NCI-H774 (cell line): ENCODE measurements at regions not wholly inside any gene's neighbourhood (a gene's known extent, or its start where the extent isn't known, plus 50 kb on each side); places are given as distances from the start of the nearest gene placed in this dataset.
"Not testable (repeated sequence)": the region's sequence is repeated elsewhere in the genome, so short reads cannot be mapped to it uniquely, and the experiment has no call there.

Experiments used
- DNase-seq: peaks from one replicate; lab custom pipeline; 2025; lab: John Stamatoyannopoulos, UW

- DNase-seq = peak; percentile 52
Measured at GRCh38 chr14:44453433-44454171, 53.5 kb downstream of the FSCB start.

GRCh38 chr14:44450232-44450631, 56.9 kb downstream of the FSCB start:
- DNase-seq = not testable (repeated sequence)

GRCh38 chr14:44449680-44450079, 57.4 kb downstream of the FSCB start:
- DNase-seq = no peak

GRCh38 chr14:44448951-44449358, 58.1 kb downstream of the FSCB start:
- DNase-seq = no peak

- DNase-seq = no peak
Measured at GRCh38 chr14:44446965-44447364, 60.1 kb downstream of the FSCB start.

- DNase-seq = no peak
Measured at GRCh38 chr14:44444454-44444853, 62.6 kb downstream of the FSCB start.

- no peak for DNase-seq
Measured at GRCh38 chr14:44438936-44439335, 68.1 kb downstream of the FSCB start.

- no peak for DNase-seq
Measured at GRCh38 chr14:44438221-44438620, 68.9 kb downstream of the FSCB start.

GRCh38 chr14:44436458-44436857, 70.6 kb downstream of the FSCB start:
- no peak for DNase-seq

GRCh38 chr14:44428231-44428945, 78.7 kb downstream of the FSCB start:
- no peak for DNase-seq

GRCh38 chr14:44422699-44423098, 84.4 kb downstream of the FSCB start:
- DNase-seq = no peak

GRCh38 chr14:44420226-44420625, 86.9 kb downstream of the FSCB start:
- no peak for DNase-seq

- DNase-seq = no peak
Measured at GRCh38 chr14:44418856-44419255, 88.2 kb downstream of the FSCB start.

- no peak for DNase-seq
Measured at GRCh38 chr14:44417809-44418208, 89.3 kb downstream of the FSCB start.

GRCh38 chr14:44414646-44415045, 92.4 kb downstream of the FSCB start:
- no peak for DNase-seq

- DNase-seq = no peak
Measured at GRCh38 chr14:44412858-44413569, 94.1 kb downstream of the FSCB start.

GRCh38 chr14:44405011-44405486, 102.0 kb downstream of the FSCB start:
- no peak for DNase-seq

GRCh38 chr14:44404599-44404998, 102.5 kb downstream of the FSCB start:
- DNase-seq = no peak

GRCh38 chr14:44404036-44404435, 103.0 kb downstream of the FSCB start:
- no peak for DNase-seq

GRCh38 chr14:44403193-44403592, 103.9 kb downstream of the FSCB start:
- no peak for DNase-seq

- peak; percentile 15 for DNase-seq
Measured at GRCh38 chr14:44396226-44396625, 110.9 kb downstream of the FSCB start.

- no peak for DNase-seq
Measured at GRCh38 chr14:44392984-44393383, 114.1 kb downstream of the FSCB start.

- no peak for DNase-seq
Measured at GRCh38 chr14:44388306-44388705, 118.8 kb downstream of the FSCB start.
